Ammon's horn (tissue), 1 donor: ENCODE measurements at regions not wholly inside any gene's neighbourhood (a gene's known extent, or its start where the extent isn't known, plus 50 kb on each side); places are given as distances from the start of the nearest gene placed in this dataset.
A peak's percentile ranks its signal among the peaks of the same experiment; 100 is the strongest.

Source experiments
- DNase-seq: peaks from one replicate; pipeline ENCODE4 v3.0.0-alpha.2; 2016; ENCODE audit warnings: low spot score

- DNase-seq: no peak
Measured at GRCh38 chr2:226680719-226681118, 118.9 kb downstream of the IRS1 start.

- DNase-seq: no peak
Measured at GRCh38 chr2:226679389-226680065, 120.1 kb downstream of the IRS1 start.

DNA sequence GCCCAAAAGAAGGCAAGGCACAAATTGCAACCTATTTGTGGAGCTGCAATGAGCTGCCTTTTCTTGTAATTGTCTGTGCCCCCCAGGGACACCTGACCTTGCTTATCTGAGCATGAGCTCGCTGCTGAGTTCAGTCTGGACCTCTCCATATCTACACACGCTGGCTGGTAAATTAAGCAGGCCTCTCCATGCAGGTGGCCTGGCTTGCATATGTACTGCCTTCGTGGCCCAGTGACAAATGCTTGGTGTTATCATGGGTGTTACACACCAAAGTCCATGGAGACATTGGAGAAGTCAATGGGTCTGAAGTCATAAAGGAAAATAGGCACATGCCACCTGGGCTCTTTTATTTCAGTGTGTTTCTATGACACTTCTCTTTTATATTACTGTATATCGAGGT is 121.2 kb downstream of the IRS1 start:
- DNase-seq: no peak

GRCh38 chr2:226677080-226677479 is 122.5 kb downstream of the IRS1 start:
- DNase-seq: no peak

GRCh38 chr2:226676618-226677017 is 123.0 kb downstream of the IRS1 start:
- no peak for DNase-seq

DNA sequence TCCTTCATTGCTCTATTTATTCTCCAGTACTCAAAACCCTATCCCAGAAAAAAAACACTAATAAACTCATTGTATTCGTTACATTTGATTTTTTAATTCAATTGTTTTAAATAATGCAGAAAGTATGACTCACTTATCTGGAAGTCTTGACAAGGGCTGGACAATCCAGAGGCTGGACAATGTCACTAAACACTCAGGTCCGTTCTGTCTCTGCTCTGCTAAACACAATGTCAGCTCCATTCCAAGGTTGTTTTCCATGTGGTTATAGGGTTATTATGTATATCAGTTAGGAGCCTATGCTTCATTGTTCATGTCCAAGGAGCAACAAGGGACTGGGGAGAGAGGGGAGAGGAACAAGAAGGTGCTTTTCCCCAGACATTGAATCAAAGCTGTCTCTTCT is 125.5 kb downstream of the IRS1 start:
- no peak for DNase-seq

DNA sequence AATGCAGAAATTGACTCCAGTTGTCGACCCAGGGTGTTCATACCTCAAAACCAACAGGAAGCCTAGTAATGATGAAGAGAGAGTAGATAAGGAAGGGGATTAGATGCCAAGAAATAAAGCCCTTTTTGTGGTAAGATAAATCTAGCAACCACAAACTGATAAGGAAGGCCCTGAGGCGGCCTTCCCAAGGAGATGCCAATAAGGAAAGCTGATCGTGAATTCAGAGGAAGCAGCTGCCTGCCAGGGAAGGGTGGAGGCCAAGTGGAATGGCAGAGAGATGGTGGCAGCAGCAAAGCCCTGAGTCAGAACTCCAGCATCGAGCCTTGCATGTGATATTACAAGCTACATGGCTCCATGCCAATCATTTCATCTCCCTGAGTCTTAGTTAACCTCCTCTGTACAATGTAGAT is 126.3 kb downstream of the IRS1 start:
- DNase-seq: no peak

DNA sequence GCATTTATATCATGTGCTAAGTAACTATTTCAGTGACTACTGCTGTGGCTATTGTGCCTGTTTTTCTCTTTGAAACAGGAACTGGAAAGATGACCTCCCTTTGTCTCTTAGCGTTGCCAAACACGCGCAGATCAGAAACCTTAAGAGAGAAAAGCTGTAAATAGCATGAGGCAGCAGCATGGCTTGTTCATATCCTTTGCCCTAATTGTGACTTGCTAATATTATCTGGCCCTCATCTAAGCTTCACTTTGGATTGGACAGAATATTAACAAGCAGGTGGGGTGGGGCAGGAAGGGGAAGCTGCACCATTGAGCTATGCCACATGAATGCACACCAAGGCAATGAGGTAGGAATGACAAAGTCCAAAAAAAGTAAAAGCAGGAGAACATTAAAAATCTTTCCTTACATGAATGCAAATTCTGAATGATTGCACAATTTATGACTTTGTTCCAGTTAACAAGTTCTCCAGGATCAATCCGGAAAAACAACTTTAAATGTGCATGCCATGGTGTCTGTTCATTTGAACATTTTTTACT is 128.4 kb downstream of the IRS1 start:
- no peak for DNase-seq

DNA sequence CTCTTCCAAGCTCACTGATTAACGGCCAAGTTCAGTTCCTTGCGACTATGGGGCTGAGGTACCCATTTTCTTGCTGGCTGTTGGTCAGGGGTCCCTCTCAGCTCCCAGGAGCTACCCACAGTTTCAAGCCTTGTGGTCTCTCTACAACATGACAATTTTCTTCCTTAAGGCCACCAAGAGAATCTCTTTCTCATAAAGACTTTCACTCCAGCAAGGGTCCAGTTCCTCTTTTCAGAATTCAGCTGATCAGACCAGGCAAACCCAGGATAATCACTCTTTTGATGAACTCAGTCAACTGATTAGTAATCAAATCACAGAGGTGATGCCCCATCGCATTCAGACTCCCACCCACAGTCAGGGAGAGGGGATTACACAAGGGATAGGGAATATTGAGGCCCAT is 129.7 kb downstream of the IRS1 start:
- no peak for DNase-seq

DNA sequence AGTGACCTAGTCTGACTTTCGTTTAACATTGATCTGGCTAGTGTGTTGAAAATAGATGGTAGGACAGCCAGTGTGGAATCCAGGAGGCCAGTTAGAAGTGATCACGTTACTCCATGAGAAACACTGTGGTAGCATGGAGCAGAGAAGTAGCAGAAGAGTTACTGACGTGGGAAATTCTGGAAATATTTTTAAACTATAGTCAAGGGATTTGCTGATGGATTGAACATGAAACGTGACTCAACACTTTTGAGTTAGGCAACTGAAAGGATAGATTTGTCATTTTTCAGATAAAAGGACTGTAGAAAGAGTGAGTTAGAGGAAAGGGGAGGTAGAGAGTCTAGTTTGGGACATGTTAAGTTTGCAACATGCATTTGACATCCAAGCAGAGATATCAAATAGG is 130.4 kb downstream of the IRS1 start:
- DNase-seq: no peak

DNA sequence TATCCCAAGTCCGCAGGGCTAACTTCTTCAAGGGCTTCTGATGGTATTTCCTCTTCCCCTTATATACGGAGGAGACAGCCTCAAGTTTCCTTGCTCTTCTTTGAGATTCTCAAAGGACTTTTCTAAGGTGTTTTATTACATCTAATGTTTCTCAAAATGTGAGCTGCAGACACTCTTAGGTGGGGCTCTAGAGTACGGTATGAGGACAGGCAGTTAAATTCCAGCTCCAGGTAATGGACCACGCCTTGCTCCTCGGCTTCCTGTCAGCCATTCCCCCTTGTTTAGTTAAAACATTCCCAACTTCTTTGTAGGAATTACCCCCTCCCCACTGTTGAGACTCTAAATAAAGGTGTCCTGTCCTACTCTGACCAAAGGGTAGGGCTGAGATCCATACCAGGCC is 131.9 kb downstream of the IRS1 start:
- no peak for DNase-seq

GRCh38 chr2:226665306-226665831 is 134.3 kb downstream of the IRS1 start:
- no peak for DNase-seq

GRCh38 chr2:226664661-226665060 is 135.0 kb downstream of the IRS1 start:
- DNase-seq: no peak

GRCh38 chr2:226664140-226664539 is 135.5 kb downstream of the IRS1 start:
- no peak for DNase-seq

DNA sequence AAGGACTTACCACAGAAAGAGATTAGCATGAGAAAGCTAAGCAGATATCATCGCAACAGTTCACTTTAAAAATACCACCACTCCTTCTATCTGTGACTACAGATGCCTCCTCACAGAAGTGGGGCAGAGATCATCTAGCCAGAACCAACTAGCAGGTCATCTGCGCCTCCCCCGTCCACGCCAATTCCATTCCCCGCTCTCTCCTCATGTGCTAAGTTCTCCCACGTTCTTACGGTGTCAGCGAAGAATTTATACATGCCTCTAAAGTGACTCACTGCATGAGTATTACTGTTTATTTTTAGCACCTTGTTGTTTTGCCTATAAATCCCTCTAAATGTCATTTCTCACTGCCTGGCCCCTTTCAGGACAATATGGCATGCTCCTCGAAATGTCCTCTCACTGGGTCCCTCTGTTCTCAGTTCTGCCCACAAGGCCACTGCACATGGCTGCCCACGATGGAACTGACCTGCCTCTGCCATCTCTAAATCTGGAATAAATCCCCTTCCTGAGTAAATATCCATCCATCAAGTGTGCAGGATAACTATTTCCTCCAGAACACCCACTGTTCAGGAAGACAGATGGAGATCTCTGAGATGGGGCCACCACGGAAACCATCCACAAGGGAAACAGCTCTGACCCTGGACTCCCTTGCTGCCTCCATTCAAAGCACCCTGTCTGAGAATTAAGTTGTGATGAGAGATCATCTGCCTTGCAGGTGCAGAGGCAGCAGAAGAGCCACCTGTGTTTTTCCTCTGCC is 137.7 kb downstream of the IRS1 start:
- peak; percentile 11 for DNase-seq

- DNase-seq: no peak
Measured at GRCh38 chr2:226660526-226660925, 139.1 kb downstream of the IRS1 start.

DNA sequence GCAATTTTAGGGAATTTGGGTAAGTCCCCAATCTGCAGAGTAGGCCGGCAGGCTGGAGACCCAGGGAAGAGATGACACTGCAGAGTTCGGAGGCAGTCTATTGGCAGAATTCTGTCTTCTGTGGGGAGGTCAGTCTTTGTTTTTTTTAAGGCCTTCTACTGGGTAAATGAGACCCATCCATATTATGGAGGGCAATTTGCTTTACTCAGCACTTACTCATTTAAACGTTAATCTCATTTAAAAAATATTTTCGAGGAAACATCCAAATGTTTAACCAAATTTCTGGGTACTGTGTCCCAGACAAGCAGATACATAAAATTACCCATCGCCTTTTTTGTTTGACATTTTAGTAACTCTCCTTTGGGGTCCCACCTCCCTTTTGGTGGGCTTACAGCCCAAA is 139.5 kb downstream of the IRS1 start:
- DNase-seq: no peak

- no peak for DNase-seq
Measured at GRCh38 chr2:226659410-226659809, 140.2 kb downstream of the IRS1 start.

- no peak for DNase-seq
Measured at GRCh38 chr2:226658555-226658954, 141.1 kb downstream of the IRS1 start.

GRCh38 chr2:226657340-226658053 is 142.1 kb downstream of the IRS1 start:
- DNase-seq: no peak

DNA sequence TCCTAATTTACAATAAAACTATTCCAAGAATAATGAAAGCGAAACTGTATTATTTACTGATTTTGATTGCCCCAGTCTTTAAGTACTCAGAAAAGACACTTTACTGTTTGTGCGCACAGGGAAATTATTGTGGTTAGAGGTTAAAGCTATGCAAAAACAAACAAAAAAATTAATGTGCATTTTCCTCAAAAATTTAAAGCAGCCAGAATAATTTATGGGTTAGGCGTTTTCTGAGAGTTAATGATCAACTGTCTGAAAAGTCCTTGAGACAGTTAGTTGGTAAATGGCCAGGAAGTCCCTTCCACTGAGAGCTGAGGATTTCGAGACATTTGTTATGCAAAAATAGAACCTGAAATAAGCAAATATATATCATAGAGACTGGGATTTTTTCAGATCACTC is 143.3 kb downstream of the IRS1 start:
- no peak for DNase-seq

DNA sequence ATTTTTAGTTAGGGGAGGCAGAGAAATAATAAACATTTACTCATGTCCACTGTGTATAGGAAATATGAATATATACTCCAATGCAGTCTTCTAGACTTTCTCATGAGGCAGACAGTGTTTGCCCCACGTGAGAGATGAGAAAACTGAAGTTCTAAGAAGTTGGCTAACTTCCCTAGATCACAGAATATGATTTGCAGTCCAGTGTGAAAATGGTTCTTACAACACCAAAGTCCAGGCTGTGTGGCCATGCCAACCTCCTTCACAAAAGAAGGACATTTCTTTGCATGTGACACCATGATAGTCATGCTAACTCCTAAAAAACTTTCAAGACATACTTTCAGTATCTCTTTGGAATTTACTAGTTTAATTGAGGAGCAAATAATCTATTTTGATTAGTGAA is 143.7 kb downstream of the IRS1 start:
- no peak for DNase-seq
